Sciatic nerve (tissue), 2 donors: ENCODE measurements at regions not wholly inside any gene's neighbourhood (a gene's known extent, or its start where the extent isn't known, plus 50 kb on each side); places are given as distances from the start of the nearest gene placed in this dataset.

Experiments used
- ATAC-seq: fragments of 200-7000 bp; cut with Tn5 transposase; one replicate; pipeline ENCODE4 v1.9.1; 2020; ENCODE audit warnings: mild to moderate bottlenecking, moderate library complexity
- DNase-seq: peaks from one replicate; pipeline ENCODE4 v3.0.0-alpha.2; 2020; ENCODE audit warnings: low spot score
- intact Hi-C: fragments of 100-400 bp; cut with DNase I; formaldehyde crosslinking; loops from one replicate; pipeline ENCODE4 v1.14.2; 2022
- donor health status: DM: no; HTN: no; CAD: no.
- donor health status: DM: no; HTN: no; CAD: no.

- ATAC-seq (no peak), DNase-seq (no peak)
- intact Hi-C loops: no loop called here
Measured at GRCh38 chr2:145744541-145745386, 1224.8 kb upstream of the ZEB2 start.

DNA sequence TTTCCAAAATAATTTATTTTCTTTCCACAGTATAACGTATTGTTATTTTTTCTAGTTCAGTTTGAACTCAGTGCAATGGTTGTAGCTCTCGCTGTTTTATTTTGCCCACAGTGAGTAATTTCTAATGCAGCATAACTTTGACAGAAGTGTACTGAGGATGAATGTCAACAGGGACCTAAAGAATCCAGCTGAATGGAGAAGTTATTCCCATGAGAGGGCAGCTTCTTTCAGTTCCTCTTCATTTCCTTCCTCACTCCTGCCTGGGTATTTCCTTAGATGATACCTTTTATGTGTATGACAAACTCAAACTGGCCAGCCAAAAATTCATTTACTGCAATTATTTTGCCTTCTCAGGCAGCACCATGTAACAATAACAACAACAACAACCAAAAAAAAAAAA is 1223.1 kb upstream of the ZEB2 start:
- no peak for ATAC-seq
- no peak for DNase-seq
- intact Hi-C loops: no loop called here

- intact Hi-C loops: no loop called here
- ATAC-seq: no peak
- no peak for DNase-seq
Measured at GRCh38 chr2:145741636-145742035, 1221.7 kb upstream of the ZEB2 start.

DNA sequence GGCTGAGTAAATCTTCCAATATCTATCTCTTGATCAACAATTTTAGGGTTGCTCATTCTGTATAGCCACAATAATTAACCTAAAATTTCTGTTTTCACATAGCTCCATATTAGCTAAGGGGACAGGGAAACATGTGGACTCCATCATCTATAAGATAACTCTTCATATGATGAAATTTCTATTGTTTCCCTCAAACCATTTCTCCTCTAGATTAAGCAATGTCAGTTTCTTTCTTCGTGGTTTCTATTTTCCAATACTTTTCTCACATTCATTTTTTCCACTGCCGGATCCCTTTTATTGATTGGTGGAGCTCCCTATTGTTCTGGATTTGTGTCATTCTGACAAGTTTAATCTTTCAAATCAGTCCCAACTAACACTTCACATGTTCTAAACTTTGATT is 1221.3 kb upstream of the ZEB2 start:
- intact Hi-C loops: no loop called here
- DNase-seq (no peak), ATAC-seq (no peak)

GRCh38 chr2:145740302-145740701 is 1220.4 kb upstream of the ZEB2 start:
- ATAC-seq: no peak
- intact Hi-C loops: no loop called here
- DNase-seq: no peak

- intact Hi-C loops: no loop called here
- ATAC-seq: no peak
- DNase-seq: no peak
Measured at GRCh38 chr2:145739681-145740080, 1219.8 kb upstream of the ZEB2 start.

DNA sequence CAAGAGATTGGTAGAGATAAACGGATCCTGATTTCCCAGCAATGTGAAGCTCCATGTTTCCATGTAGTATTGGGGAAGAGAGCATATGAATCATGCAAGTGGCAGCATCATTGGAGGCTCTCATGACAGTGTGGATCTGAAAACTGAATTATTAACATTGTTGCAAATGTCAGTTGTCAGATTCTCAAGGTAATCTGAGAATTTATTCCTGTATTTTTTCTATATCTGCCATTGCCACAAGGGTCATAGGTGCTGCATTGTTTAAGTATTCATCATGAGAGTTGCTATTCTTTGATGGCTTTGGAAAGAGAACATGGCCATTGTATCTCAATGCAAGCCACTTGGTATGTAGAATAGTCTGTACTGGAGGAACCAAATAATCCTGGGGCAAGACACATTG is 1217.0 kb upstream of the ZEB2 start:
- ATAC-seq (no peak), DNase-seq (no peak)
- intact Hi-C loops: no loop called here

- no peak for ATAC-seq
- DNase-seq: no peak
- intact Hi-C loops: no loop called here
Measured at GRCh38 chr2:145731467-145731866, 1211.5 kb upstream of the ZEB2 start.

- intact Hi-C loops: no loop called here
- no peak for DNase-seq
- no peak for ATAC-seq
Measured at GRCh38 chr2:145729993-145730770, 1210.3 kb upstream of the ZEB2 start.

DNA sequence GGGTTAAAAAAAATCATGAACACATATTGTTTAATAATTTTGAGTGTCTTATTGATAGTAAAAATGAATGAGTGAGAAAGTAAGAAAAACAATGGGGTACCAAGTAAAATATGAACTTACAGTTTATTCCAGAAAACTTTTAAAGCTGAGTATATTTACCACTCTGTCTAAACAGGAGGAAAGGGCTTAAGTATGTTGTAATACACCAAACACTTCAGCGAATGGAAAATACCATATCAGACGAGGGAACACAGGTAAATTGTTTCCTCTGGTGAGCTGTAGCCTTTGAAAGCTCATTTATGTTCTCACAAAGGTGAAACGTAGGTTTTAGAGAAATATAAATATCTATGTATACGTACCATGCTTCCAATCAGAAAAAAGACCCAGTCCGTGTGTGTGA is 1209.6 kb upstream of the ZEB2 start:
- intact Hi-C loops: no loop called here
- DNase-seq (no peak), ATAC-seq (no peak)

GRCh38 chr2:145728511-145728910 is 1208.6 kb upstream of the ZEB2 start:
- no peak for DNase-seq
- ATAC-seq: no peak
- intact Hi-C loops: no loop called here

DNA sequence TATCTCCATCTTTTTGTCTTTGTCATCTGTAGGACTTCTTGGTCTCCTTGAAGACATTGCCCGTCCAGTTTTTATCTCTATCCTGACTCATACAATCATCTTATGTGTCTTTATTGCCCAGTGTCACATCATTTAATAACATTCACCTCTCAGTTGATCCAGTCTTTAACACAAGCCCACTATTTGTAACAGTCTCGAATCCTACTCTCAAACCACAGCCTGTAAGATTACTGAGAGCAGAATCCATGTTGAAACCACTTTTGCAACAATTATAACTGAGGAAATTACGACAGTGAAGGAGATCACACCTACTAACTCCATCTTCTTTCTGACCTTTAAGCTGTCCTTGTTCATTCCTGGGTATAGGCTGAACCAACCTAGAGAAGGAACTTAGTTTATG is 1206.0 kb upstream of the ZEB2 start:
- intact Hi-C loops: no loop called here
- no peak for ATAC-seq
- no peak for DNase-seq

- intact Hi-C loops: no loop called here
- DNase-seq: no peak
- no peak for ATAC-seq
Measured at GRCh38 chr2:145724311-145724898, 1204.5 kb upstream of the ZEB2 start.

DNA sequence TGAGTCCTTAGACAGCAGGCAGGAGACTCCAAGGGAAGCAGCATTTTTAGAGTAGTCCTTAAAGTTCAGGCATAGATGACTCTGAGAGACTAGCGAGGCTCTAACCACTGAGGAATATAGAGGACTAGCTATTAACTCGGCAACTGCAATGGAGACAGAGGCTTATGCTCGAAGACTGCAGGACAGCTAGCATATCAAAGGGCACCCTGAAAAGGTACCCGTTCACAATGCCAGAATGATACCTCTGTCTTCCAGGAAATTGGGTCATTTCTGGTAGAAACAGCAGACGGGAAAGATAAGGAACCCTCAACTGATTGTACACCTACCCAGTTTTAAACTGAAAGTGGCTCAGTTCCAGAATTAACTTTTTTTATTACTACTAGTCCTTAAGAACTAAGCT is 1204.0 kb upstream of the ZEB2 start:
- no peak for DNase-seq
- intact Hi-C loops: no loop called here
- no peak for ATAC-seq

GRCh38 chr2:145721681-145722080 is 1201.8 kb upstream of the ZEB2 start:
- ATAC-seq: no peak
- intact Hi-C loops: no loop called here
- DNase-seq: no peak

DNA sequence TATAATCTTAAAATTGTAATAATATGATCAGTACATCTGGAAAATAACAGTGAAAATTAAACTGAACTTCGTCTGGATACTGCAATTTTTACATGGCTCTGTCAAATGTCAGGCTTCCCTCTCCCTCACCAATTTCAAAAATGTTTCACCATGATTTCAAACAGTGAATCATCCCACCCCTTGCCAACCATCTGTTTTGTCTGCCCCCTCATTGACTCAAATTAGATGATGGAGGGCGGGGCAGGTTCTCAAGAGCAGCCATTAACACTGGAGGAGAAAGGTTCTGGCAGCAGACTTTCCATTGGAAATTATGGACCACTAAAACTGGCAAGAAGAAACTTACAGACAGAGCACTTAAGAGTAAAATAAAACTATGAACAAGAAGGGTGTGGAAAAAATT is 1195.7 kb upstream of the ZEB2 start:
- DNase-seq (no peak), ATAC-seq (no peak)
- intact Hi-C loops: no loop called here

- DNase-seq: no peak
- intact Hi-C loops: no loop called here
- no peak for ATAC-seq
Measured at GRCh38 chr2:145710303-145710702, 1190.4 kb upstream of the ZEB2 start.

- intact Hi-C loops: no loop called here
- DNase-seq (no peak), ATAC-seq (no peak)
Measured at GRCh38 chr2:145702305-145702704, 1182.4 kb upstream of the ZEB2 start.

DNA sequence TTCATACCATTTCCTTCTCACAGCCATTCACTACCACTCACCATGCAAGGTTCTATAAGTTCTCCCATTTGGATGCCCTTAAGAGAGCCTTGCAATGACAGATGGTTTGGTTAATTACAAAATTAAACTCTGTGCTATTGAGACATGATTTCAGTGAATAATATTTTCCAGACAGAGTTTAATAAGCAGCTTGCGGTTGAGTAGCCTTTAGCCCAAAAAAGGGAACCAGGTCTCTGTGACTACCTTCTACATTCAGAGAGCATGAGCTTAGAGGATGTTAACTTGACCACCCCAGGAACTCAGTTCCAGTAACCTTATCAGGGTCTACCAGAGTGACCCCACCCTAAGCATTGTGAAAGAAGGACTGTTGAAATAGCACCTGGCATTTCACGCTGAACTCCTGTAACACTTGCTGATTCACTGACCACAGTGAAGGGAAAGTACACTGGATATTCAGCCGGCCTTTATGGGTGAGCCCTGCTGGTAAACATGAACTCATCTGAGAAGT is 1173.1 kb upstream of the ZEB2 start:
- DNase-seq: no peak
- intact Hi-C loops: no loop called here
- peak; percentile 48 for ATAC-seq

GRCh38 chr2:145691659-145692058 is 1171.7 kb upstream of the ZEB2 start:
- DNase-seq (no peak), ATAC-seq (no peak)
- intact Hi-C loops: no loop called here
